Transverse colon (tissue), 3 donors: ENCODE measurements at regions not wholly inside any gene's neighbourhood (a gene's known extent, or its start where the extent isn't known, plus 50 kb on each side); places are given as distances from the start of the nearest gene placed in this dataset.
"Not testable (repeated sequence)": the region's sequence is repeated elsewhere in the genome, so short reads cannot be mapped to it uniquely, and the experiment has no call there.

ENCODE experiments used
- CTCF ChIP-seq, 5 experiments: fragments of 200-600 bp in 3 of 5; fragments of 450-650 bp in 2 of 5; sonication (generic) in 3 of 5; IDR thresholded peaks; 1 replicate in 2 of 5; 2 replicates in 3 of 5; pipeline ENCODE4 v1.5.1; 2016 to 2017; ENCODE audit warnings: antibody characterized with exemption in 5 of 5, inconsistent platforms in 3 of 5, mild to moderate bottlenecking in 2 of 5, moderate library complexity in 1 of 5
- EP300 ChIP-seq: sonication (generic); formaldehyde crosslinking; IDR thresholded peaks from one replicate; pipeline ENCODE4 v1.6.1; 2017; ENCODE audit warnings: antibody characterized with exemption, low read depth
- POLR2A ChIP-seq: fragments of 450-650 bp; IDR thresholded peaks from one replicate; pipeline ENCODE4 v1.6.1; 2016; ENCODE audit warnings: antibody characterized with exemption, mild to moderate bottlenecking, moderate library complexity

- TF ChIP-seq CTCF (IDR thresholded peaks at IDR 0.05); POLR2A; EP300: not testable (repeated sequence)
These were observed 772.9 kb upstream of the TPTE start for GRCh38 chr21:9748451-9748850.
